Neural cell (in vitro differentiated cells): ENCODE measurements at regions not wholly inside any gene's neighbourhood (a gene's known extent, or its start where the extent isn't known, plus 50 kb on each side); places are given as distances from the start of the nearest gene placed in this dataset.

ENCODE experiments used
- CTCF ChIP-seq: fragments of 450-650 bp; IDR thresholded peaks from 2 replicates; pipeline ENCODE4 v1.5.1; 2014; ENCODE audit warnings: antibody characterized with exemption, mild to moderate bottlenecking, moderate library complexity; ENCODE audit not compliant: poor library complexity, severe bottlenecking
- EP300 ChIP-seq: fragments of 450-650 bp; conservative IDR thresholded peaks from 2 replicates; pipeline ENCODE4 v1.6.1; 2014; ENCODE audit warnings: antibody characterized with exemption, mild to moderate bottlenecking, moderate library complexity; ENCODE audit not compliant: poor library complexity, severe bottlenecking
- EZH2 ChIP-seq: fragments of 200-600, 300-800 bp; shearing (Covaris generic), sonication (generic); IDR thresholded peaks from 2 replicates; pipeline ENCODE4 v1.6.1; 2014; ENCODE audit warnings: antibody characterized with exemption, low read length, borderline replicate concordance, mild to moderate bottlenecking; ENCODE audit not compliant: insufficient read depth, poor library complexity, severe bottlenecking
- SMC3 ChIP-seq: fragments of 450-650 bp; conservative IDR thresholded peaks from 2 replicates; pipeline ENCODE4 v1.6.1; 2014; ENCODE audit warnings: antibody characterized with exemption, mild to moderate bottlenecking, moderate library complexity; ENCODE audit not compliant: poor library complexity
- TAF1 ChIP-seq: IDR thresholded peaks from 2 replicates; pipeline ENCODE4 v1.6.1; 2012; ENCODE audit warnings: low read depth

GRCh38 chr6:137815692-137816091 lies 51.4 kb upstream of the TNFAIP3 start:
- TF ChIP-seq CTCF (no peak), TAF1 (no peak), EP300 (no peak), SMC3 (no peak), EZH2 (no peak)
